Heart right ventricle (tissue), 16 donors: ENCODE measurements at regions not wholly inside any gene's neighbourhood (a gene's known extent, or its start where the extent isn't known, plus 50 kb on each side); places are given as distances from the start of the nearest gene placed in this dataset.

Source experiments
- ATAC-seq, 8 donors: fragments of 200-7000 bp; cut with Tn5 transposase; one replicate each; pipeline ENCODE4 v1.9.1; 2020; ENCODE audit warnings: mild to moderate bottlenecking in 8 of 8, moderate library complexity in 8 of 8, moderate number of reproducible peaks in 1 of 8
- DNase-seq, 2 donors: peaks; one replicate each; pipeline ENCODE4 v3.0.0-alpha.2; 2020
- H3K27ac ChIP-seq, 10 donors: fragments of 200-600 bp; sonication (generic) in 2 of 10; one replicate each; pipeline versions ENCODE4 v1.5.0 to v1.8.0; 2020 to 2022; ENCODE audit warnings: mild to moderate bottlenecking in 3 of 10
- H3K27me3 ChIP-seq, 7 donors: fragments of 200-600 bp; one replicate each; pipeline ENCODE4 v1.8.0; 2021 to 2022; ENCODE audit warnings: mild to moderate bottlenecking in 2 of 7
- H3K36me3 ChIP-seq, 9 donors: fragments of 200-600 bp; sonication (generic) in 1 of 9; one replicate each; pipeline versions ENCODE4 v1.5.0 to v1.8.0; 2020 to 2022; ENCODE audit warnings: mild to moderate bottlenecking in 2 of 9
- H3K4me1 ChIP-seq, 9 donors: fragments of 200-600 bp; sonication (generic) in 1 of 9; one replicate each; pipeline versions ENCODE4 v1.5.0 to v1.8.0; 2020 to 2022; ENCODE audit warnings: mild to moderate bottlenecking in 4 of 9
- H3K4me3 ChIP-seq, 10 donors: fragments of 200-600 bp; sonication (generic) in 2 of 10; one replicate each; pipeline versions ENCODE4 v1.5.0 to v1.8.0; 2020 to 2022; ENCODE audit warnings: mild to moderate bottlenecking in 7 of 10, moderate library complexity in 2 of 10
- H3K9me3 ChIP-seq, 11 donors: fragments of 200-600 bp in 10 of 11; sonication (generic) in 2 of 11; one replicate each; pipeline versions ENCODE4 v1.5.0 to v1.8.0; 2013 to 2022; ENCODE audit warnings: mild to moderate bottlenecking in 2 of 11, control low read depth in 1 of 11, moderate library complexity in 1 of 11
- CTCF ChIP-seq, 9 donors: fragments of 200-600 bp; sonication (generic) in 2 of 9; IDR thresholded peaks; one replicate each; pipeline versions ENCODE4 v1.5.0 to v1.8.0; 2021 to 2022; ENCODE audit warnings: antibody characterized with exemption in 9 of 9, mild to moderate bottlenecking in 5 of 9, moderate library complexity in 1 of 9
- WGBS, 2 donors: extraction: QIAGEN DNeasy Blood & Tissue Kit; methylation state at CpG; one replicate each; pipeline ENCODE4 v1.1.7; 2013; ENCODE audit warnings: inconsistent platforms in 1 of 2; 5-methylcytosine and 5-hydroxymethylcytosine counted together
- intact Hi-C, 10 donors: fragments of 100-400 bp; cut with DNase I; formaldehyde crosslinking; loops; one replicate each; pipeline versions ENCODE4 v1.11.1 to v1.14.2; 2022
- donor health status: Arrhythmogenic right ventricular cardiomyopathy.
- donor health status: ischemic (EF 13 %, LVEDD 7.1; RV severe dilation, severe dysfunction).
- donor health status: healthy with polysubstance abuse.
- donor health status: DM: no; HTN: yes; CAD: no.
- donor health status: DM: no; HTN: no; CAD: no.
- donor health status: ischemic (EF 25% LVEDD 6.9; RV normal size, moderate dysfunction).
- donor health status: ischemic (EF 25% LVEDD 5.7; RV mildly dilated, moderate dysfunction).
- donor health status: healthy.
- donor health status: DM: yes; HTN: yes; CAD: no.
- donor health status: Ischemic cardiomyopathy.
- donor health status: ischemic (EF 35%, LVEDD 5.7; RV mildly dilated, moderate dysfunction).
- donor health status: nonischemic (EF 11% LVEDD 7.7; RV severe dilation, severe dysfunction).
- donor health status: DM: yes; HTN: yes; CAD: no.
- donor health status: PGD.
- donor health status: ischemic (EF 29% LVEDD 5.4; RV normal size, mild dysfunction).
- donor health status: nonischemic (EF 23%, LVEDD 6.1; RV moderate dilation, normal function).

DNA sequence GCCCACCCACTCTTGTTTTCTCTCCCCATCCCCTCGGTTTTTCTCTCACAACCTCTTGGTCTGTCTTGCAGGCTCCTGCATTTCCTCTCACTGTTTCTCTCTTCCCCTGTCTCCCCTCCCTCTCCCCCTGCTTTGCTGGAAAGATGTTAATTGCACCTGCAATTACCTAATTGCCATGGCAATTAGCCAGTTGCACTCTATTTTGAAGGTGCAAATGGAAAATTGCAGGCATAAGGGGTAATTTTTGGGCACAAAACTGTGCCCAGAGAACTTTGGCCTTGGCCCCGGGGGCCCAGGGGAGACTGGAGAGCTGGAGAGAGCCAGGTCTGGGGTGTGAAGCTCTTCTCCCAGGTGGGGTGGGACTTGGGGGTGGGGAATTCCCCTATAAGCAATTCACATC is 164.5 kb upstream of the TLE3 start:
- no peak for TF ChIP-seq CTCF (IDR thresholded peaks at IDR 0.05)

DNA sequence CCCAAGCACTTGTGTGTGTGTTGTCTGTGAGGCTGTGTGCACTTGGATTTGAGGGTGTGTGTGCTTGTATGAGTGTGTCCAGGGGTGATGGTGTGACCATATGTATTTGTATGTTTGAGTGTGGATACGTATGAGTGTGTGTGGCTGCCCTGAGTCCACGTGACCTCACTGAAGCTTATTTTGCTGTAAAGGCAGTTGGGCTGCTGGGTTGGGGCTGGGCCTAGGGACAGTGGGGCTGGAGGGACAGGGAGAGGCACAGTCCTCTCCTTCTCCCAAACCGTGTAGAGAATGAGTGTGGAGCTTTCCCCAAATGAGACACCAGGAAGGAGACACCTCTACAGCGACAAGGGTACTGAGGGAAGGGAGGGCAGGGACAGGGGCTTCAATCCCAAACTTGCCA is 163.4 kb upstream of the TLE3 start:
- no peak for TF ChIP-seq CTCF (IDR thresholded peaks at IDR 0.05)
- no peaks in the 10 kb centered on the region for H3K9me3 ChIP-seq
- H3K27ac ChIP-seq: no peak overlapping the region
- no peak overlapping the region for H3K4me3 ChIP-seq
- peaks cover 0 to 19% (median 4%) of the 10 kb centered on the region in 7 donors for H3K27me3 ChIP-seq
- no peaks in the 10 kb centered on the region for H3K36me3 ChIP-seq
- peaks cover 23 to 80% (median 49%) of the 10 kb centered on the region in 9 donors for H3K4me1 ChIP-seq
- 87 to 94% methylated on average over 4 of the region's 4 CpGs for WGBS, 2 donors
- intact Hi-C loops: loop anchor here in 5 of 10 donors (10.0 kb wide), 3 partner anchors 146 to 166 kb away; partner anchors contain the start of gene TLE3 (in 2 of the 5)
- ATAC-seq (no peak), DNase-seq (no peak)

More for the DNA sequence above, 164.5 kb upstream of the TLE3 start:
- DNase-seq (no peak), ATAC-seq (no peak)
- Histone ChIP-seq H3K36me3 (no peaks in the 10 kb centered on the region), H3K4me1 (peaks cover 23 to 88% (median 60%) of the 10 kb centered on the region in 9 donors), H3K4me3 (no peak overlapping the region), H3K9me3 (no peaks in the 10 kb centered on the region), H3K27me3 (peaks cover 0 to 13% (median 0%) of the 10 kb centered on the region in 7 donors), H3K27ac (no peak overlapping the region)
- intact Hi-C loops: loop anchor here in 5 of 10 donors (10.0 kb wide), 3 partner anchors 147 to 167 kb away; partner anchors contain the start of gene TLE3 (in 2 of the 5)
- WGBS, 2 donors: 83 to 86% methylated on average over 2 of the region's 2 CpGs

DNA sequence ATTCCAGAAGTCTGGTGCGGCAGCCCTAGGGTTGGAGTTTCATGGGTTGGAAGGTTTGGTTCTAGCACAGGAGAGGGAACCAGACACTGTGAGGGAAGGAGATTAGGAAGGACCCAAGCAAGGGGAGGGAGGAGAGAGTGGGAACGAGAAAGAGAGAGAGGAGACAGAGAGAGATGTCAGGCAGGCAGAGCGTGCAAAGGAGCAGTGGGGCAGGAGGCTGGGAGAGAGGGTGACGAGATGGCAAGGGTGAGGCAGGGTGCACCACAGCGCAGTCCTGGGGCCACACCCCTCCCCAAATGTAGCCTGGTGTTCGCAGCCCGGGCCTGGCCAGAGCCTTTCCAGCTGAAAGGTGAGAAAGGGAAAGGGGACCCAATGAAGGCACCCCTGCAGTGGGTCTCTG is 162.9 kb upstream of the TLE3 start:
- Histone ChIP-seq H3K4me3 (no peak overlapping the region), H3K36me3 (no peaks in the 10 kb centered on the region), H3K27me3 (peaks cover 0 to 24% (median 7%) of the 10 kb centered on the region in 7 donors), H3K27ac (no peak overlapping the region), H3K4me1 (peaks cover 22 to 75% (median 44%) of the 10 kb centered on the region in 9 donors), H3K9me3 (no peaks in the 10 kb centered on the region)
- 95 to 98% methylated on average over 7 of the region's 7 CpGs for WGBS, 2 donors
- no peak for ATAC-seq
- TF ChIP-seq CTCF (IDR thresholded peaks at IDR 0.05): no peak
- DNase-seq: no peak
- intact Hi-C loops: loop anchor here in 5 of 10 donors (10.0 kb wide), 3 partner anchors 146 to 166 kb away; partner anchors contain the start of gene TLE3 (in 2 of the 5)

GRCh38 chr15:70259640-70260508 is 162.2 kb upstream of the TLE3 start:
- peaks cover 21 to 68% (median 38%) of the 10 kb centered on the region in 9 donors for H3K4me1 ChIP-seq
- intact Hi-C loops: loop anchor here in 5 of 10 donors (10.0 kb wide), 3 partner anchors 145 to 165 kb away; partner anchors contain the start of gene TLE3 (in 2 of the 5)
- DNase-seq (no peak), ATAC-seq (no peak)
- peak overlapping the region in 1 of 10 donors; percentile 70 for H3K27ac ChIP-seq
- peaks cover 0 to 29% (median 7%) of the 10 kb centered on the region in 7 donors for H3K27me3 ChIP-seq
- no peaks in the 10 kb centered on the region for H3K9me3 ChIP-seq
- 89 to 92% methylated on average over 9 of the region's 9 CpGs for WGBS, 2 donors
- H3K4me3 ChIP-seq: no peak overlapping the region
- H3K36me3 ChIP-seq: no peaks in the 10 kb centered on the region
- peak in 3 of 9 donors; percentile 8 to 16 (median 13) for TF ChIP-seq CTCF (IDR thresholded peaks at IDR 0.05)
